Neutrophil (primary cell): ENCODE measurements at regions not wholly inside any gene's neighbourhood (a gene's known extent, or its start where the extent isn't known, plus 50 kb on each side); places are given as distances from the start of the nearest gene placed in this dataset.

Experiments
- H3K27ac ChIP-seq: fragments of 200-600 bp; sonication (generic); 2 replicates; pipeline ENCODE4 v1.5.1; 2016; ENCODE audit warnings: mild to moderate bottlenecking, moderate library complexity
- H3K27me3 ChIP-seq: fragments of 200-600 bp; sonication (generic); 2 replicates; pipeline ENCODE4 v1.6.0; 2016; ENCODE audit warnings: mild to moderate bottlenecking
- H3K36me3 ChIP-seq: fragments of 200-600 bp; sonication (generic); 2 replicates; pipeline ENCODE4 v1.5.1; 2017
- H3K4me1 ChIP-seq, 2 experiments: fragments of 200-600 bp in 1 of 2; sonication (generic) in 1 of 2; 1 replicate in 1 of 2; 2 replicates in 1 of 2; pipeline versions ENCODE4 v1.5.1 to v1.6.1; 2013 to 2016; ENCODE audit warnings: low read depth in 1 of 2, low read length in 1 of 2, mild to moderate bottlenecking in 1 of 2, moderate library complexity in 1 of 2; ENCODE audit not compliant: control insufficient read depth in 1 of 2, insufficient read depth in 1 of 2
- H3K4me3 ChIP-seq, 2 experiments: fragments of 200-600 bp in 1 of 2; sonication (generic) in 1 of 2; 1 replicate in 1 of 2; 2 replicates in 1 of 2; pipeline ENCODE4 v1.5.1; 2013 to 2016; ENCODE audit warnings: low read depth in 1 of 2, low read length in 1 of 2, mild to moderate bottlenecking in 1 of 2, moderate library complexity in 1 of 2
- H3K9me3 ChIP-seq: fragments of 200-600 bp; sonication (generic); 2 replicates; pipeline ENCODE4 v1.5.1; 2016
- TF ChIP-seq, protein P1 (sequence below): fragments of 200-600 bp; sonication (generic); IDR thresholded peaks from 2 replicates; pipeline ENCODE4 v1.5.1; 2016; ENCODE audit warnings: antibody characterized with exemption

DNA sequence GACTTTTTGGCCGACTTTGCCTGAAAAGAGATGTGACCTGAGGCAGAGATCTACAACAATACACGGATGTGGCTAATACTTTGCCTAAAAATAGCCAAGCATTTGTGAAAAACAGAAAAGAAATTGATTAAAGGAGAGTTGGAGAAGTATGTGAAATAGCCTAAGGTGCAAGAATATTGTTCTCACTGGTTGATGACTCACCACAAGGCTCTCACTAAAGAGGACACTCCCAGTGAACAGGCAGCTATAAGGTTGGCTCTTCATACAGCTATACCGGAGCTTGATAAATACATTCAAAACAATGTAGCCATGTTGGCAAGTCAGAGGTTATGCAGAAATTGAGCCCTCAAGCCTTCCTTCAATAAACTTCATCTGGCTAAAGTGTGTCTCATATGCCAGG, 317.2 kb upstream of the GRAMD2B start:
- no peaks in the 10 kb centered on the region for H3K36me3 ChIP-seq
- no peak overlapping the region for H3K27ac ChIP-seq
- no peaks in the 10 kb centered on the region for H3K9me3 ChIP-seq
- TF ChIP-seq, protein P1, sequence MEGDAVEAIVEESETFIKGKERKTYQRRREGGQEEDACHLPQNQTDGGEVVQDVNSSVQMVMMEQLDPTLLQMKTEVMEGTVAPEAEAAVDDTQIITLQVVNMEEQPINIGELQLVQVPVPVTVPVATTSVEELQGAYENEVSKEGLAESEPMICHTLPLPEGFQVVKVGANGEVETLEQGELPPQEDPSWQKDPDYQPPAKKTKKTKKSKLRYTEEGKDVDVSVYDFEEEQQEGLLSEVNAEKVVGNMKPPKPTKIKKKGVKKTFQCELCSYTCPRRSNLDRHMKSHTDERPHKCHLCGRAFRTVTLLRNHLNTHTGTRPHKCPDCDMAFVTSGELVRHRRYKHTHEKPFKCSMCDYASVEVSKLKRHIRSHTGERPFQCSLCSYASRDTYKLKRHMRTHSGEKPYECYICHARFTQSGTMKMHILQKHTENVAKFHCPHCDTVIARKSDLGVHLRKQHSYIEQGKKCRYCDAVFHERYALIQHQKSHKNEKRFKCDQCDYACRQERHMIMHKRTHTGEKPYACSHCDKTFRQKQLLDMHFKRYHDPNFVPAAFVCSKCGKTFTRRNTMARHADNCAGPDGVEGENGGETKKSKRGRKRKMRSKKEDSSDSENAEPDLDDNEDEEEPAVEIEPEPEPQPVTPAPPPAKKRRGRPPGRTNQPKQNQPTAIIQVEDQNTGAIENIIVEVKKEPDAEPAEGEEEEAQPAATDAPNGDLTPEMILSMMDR, result no peak
- no peaks in the 10 kb centered on the region for H3K27me3 ChIP-seq
- H3K4me3 ChIP-seq, result no peak overlapping the region
- no peaks in the 10 kb centered on the region for H3K4me1 ChIP-seq

DNA sequence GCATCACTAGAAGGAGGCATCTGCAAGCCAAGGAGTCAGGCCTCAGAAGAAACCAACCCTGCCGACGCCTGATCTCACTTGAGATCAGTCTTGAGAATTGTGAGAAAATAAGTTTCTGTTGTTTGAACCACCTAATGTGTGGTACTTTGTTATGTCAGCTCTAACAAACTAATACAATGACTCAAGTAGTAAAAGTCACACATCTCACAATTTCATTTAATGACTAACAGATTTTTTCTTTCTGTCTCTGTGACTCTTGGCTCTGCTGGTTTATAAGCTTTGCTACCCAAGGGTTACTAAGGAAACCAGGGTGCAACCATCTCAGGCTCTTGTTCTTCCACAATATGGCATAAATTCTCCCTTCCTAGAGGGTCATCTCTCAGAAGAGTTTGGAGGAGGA, 315.8 kb upstream of the GRAMD2B start:
- no peaks in the 10 kb centered on the region for H3K27me3 ChIP-seq
- H3K4me3 ChIP-seq, result no peak overlapping the region
- H3K4me1 ChIP-seq, result no peaks in the 10 kb centered on the region
- H3K27ac ChIP-seq, result no peak overlapping the region
- H3K36me3 ChIP-seq, result no peaks in the 10 kb centered on the region
- TF ChIP-seq, protein P1, result no peak
- no peaks in the 10 kb centered on the region for H3K9me3 ChIP-seq

DNA sequence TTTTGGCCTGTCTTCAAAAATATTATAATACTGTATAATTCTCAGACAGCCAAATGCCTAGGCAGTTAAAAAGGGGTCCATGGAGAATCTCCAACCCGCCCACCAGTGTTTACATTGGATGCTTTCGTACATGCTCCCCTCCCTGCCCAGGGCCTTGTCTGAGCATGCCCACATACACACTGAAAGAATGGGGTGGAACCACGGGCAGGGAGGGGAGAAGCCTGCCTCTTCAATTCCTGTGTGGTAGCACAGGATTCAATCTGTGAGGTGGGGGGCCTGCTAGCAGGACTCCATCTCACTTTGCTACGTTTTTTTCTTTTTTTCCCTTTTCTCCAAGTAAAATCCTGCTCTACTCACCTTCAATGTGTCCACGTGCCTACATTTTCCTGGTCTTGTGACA, 314.7 kb upstream of the GRAMD2B start:
- no peaks in the 10 kb centered on the region for H3K4me1 ChIP-seq
- no peak overlapping the region for H3K27ac ChIP-seq
- H3K4me3 ChIP-seq, result no peak overlapping the region
- no peaks in the 10 kb centered on the region for H3K9me3 ChIP-seq
- H3K27me3 ChIP-seq, result no peaks in the 10 kb centered on the region
- no peaks in the 10 kb centered on the region for H3K36me3 ChIP-seq
- TF ChIP-seq, protein P1, result no peak

DNA sequence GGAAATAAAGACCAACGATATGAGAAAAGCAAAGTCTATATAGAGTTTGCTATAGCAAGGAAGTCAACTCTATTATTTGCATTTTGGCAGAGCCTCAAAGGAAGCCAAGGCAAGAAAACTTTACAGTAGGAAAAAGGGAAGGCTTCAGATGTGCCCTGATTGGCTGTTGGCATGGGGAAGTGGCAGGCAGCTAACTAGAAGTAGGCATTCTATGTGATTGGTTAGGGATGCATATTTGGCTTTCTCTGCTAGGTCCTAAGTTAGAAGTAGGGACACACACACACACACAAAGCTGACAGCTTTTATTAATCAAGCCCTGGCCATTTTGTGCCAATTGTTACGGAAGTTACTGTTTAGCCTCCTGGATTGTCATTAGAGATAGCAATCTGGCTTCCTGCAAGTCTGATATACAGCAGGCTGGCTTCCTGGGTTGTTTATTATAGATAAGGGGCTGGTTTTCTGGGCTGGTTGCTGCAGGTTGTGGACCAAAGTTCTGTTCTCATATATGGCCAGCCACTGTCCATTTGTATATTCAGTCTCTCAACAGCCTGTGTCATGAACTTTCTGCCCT, 308.1 kb upstream of the GRAMD2B start:
- TF ChIP-seq, protein P1, result no peak
- Histone ChIP-seq H3K36me3 (no peaks in the 10 kb centered on the region), H3K27me3 (no peaks in the 10 kb centered on the region), H3K4me3 (no peak overlapping the region), H3K9me3 (no peaks in the 10 kb centered on the region), H3K4me1 (no peaks in the 10 kb centered on the region), H3K27ac (no peak overlapping the region)

DNA sequence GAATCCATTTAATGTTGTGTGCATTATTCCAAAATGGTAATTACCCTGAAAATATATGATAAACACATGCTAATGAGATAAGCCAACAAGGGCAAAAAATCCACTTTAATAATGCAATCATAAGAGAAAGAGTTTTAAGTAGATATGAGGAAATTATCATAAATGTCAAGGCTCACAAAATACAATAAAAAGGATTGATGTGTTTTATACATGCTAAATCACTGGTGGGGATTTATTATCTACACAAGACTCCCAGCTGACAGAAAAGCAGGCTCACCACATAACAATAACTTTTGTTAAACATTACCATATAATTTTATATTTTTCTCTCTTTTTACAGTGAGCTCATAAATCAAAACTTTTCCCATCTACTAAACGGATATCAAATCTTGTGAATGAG, 306.2 kb upstream of the GRAMD2B start:
- Histone ChIP-seq H3K27me3 (no peaks in the 10 kb centered on the region), H3K36me3 (no peaks in the 10 kb centered on the region), H3K27ac (no peak overlapping the region), H3K9me3 (no peaks in the 10 kb centered on the region), H3K4me3 (no peak overlapping the region), H3K4me1 (no peaks in the 10 kb centered on the region)
- TF ChIP-seq, protein P1, result no peak
